ENCODE measurements at regions not wholly inside any gene's neighbourhood (a gene's known extent, or its start where the extent isn't known, plus 50 kb on each side); places are given as distances from the start of the nearest gene placed in this dataset.

GRCh38 chr14:76974365-76974764 is 54.1 kb downstream of the IRF2BPL start:
- no peak for DNase-seq (ENCODE audit: low spot score, unreplicated experiment)
- Mint-ChIP-seq H3K27me3 (no peaks in the 10 kb centered on the region), H3K9me3 (ENCODE audit: low read depth) (no peaks in the 10 kb centered on the region), H3K4me1 (ENCODE audit: low read depth) (peaks cover 18% of the 10 kb centered on the region), H3K27ac (no peak overlapping the region), H3K36me3 (ENCODE audit: insufficient read depth) (no peaks in the 10 kb centered on the region), H3K4me3 (ENCODE audit: low read depth) (no peak overlapping the region)
- TF ChIP-seq CTCF (IDR thresholded peaks at IDR 0.05; ENCODE audit: unreplicated experiment) = no peak

GRCh38 chr14:76971549-76971948 is 57.0 kb downstream of the IRF2BPL start:
- DNase-seq (ENCODE audit: low spot score, unreplicated experiment) = no peak
- Mint-ChIP-seq H3K9me3 (ENCODE audit: low read depth) (no peaks in the 10 kb centered on the region), H3K4me1 (ENCODE audit: low read depth) (peaks cover 28% of the 10 kb centered on the region), H3K36me3 (ENCODE audit: insufficient read depth) (no peaks in the 10 kb centered on the region), H3K27ac (no peak overlapping the region), H3K4me3 (ENCODE audit: low read depth) (no peak overlapping the region), H3K27me3 (no peaks in the 10 kb centered on the region)
- TF ChIP-seq CTCF (IDR thresholded peaks at IDR 0.05; ENCODE audit: unreplicated experiment) = no peak

GRCh38 chr14:76968621-76969063 is 59.9 kb downstream of the IRF2BPL start:
- peak; percentile 10 for TF ChIP-seq CTCF (IDR thresholded peaks at IDR 0.05; ENCODE audit: unreplicated experiment)
- no peaks in the 10 kb centered on the region for H3K9me3 Mint-ChIP-seq (ENCODE audit: low read depth)
- peaks cover 36% of the 10 kb centered on the region for H3K4me1 Mint-ChIP-seq (ENCODE audit: low read depth)
- no peak for DNase-seq (ENCODE audit: low spot score, unreplicated experiment)
- no peaks in the 10 kb centered on the region for H3K36me3 Mint-ChIP-seq (ENCODE audit: insufficient read depth)
- no peak overlapping the region for H3K4me3 Mint-ChIP-seq (ENCODE audit: low read depth)
- no peaks in the 10 kb centered on the region for H3K27me3 Mint-ChIP-seq
- H3K27ac Mint-ChIP-seq = peak overlapping the region; percentile 93

GRCh38 chr14:76967788-76968187 is 60.7 kb downstream of the IRF2BPL start:
- Mint-ChIP-seq H3K4me3 (ENCODE audit: low read depth) (no peak overlapping the region), H3K27me3 (no peaks in the 10 kb centered on the region), H3K4me1 (ENCODE audit: low read depth) (peaks cover 40% of the 10 kb centered on the region), H3K9me3 (ENCODE audit: low read depth) (no peaks in the 10 kb centered on the region), H3K27ac (no peak overlapping the region), H3K36me3 (ENCODE audit: insufficient read depth) (no peaks in the 10 kb centered on the region)
- no peak for TF ChIP-seq CTCF (IDR thresholded peaks at IDR 0.05; ENCODE audit: unreplicated experiment)
- no peak for DNase-seq (ENCODE audit: low spot score, unreplicated experiment)

GRCh38 chr14:76965232-76965631 is 63.3 kb downstream of the IRF2BPL start:
- H3K36me3 Mint-ChIP-seq (ENCODE audit: insufficient read depth) = no peaks in the 10 kb centered on the region
- no peak overlapping the region for H3K4me3 Mint-ChIP-seq (ENCODE audit: low read depth)
- no peaks in the 10 kb centered on the region for H3K27me3 Mint-ChIP-seq
- no peak overlapping the region for H3K27ac Mint-ChIP-seq
- no peak for DNase-seq (ENCODE audit: low spot score, unreplicated experiment)
- no peaks in the 10 kb centered on the region for H3K9me3 Mint-ChIP-seq (ENCODE audit: low read depth)
- no peak for TF ChIP-seq CTCF (IDR thresholded peaks at IDR 0.05; ENCODE audit: unreplicated experiment)
- peaks cover 42% of the 10 kb centered on the region for H3K4me1 Mint-ChIP-seq (ENCODE audit: low read depth)

Data from progenitor cell of endocrine pancreas (in vitro differentiated cells).